ENCODE measurements at regions not wholly inside any gene's neighbourhood (a gene's known extent, or its start where the extent isn't known, plus 50 kb on each side); places are given as distances from the start of the nearest gene placed in this dataset.
"Not testable (repeated sequence)": the region's sequence is repeated elsewhere in the genome, so short reads cannot be mapped to it uniquely, and the experiment has no call there.

DNA sequence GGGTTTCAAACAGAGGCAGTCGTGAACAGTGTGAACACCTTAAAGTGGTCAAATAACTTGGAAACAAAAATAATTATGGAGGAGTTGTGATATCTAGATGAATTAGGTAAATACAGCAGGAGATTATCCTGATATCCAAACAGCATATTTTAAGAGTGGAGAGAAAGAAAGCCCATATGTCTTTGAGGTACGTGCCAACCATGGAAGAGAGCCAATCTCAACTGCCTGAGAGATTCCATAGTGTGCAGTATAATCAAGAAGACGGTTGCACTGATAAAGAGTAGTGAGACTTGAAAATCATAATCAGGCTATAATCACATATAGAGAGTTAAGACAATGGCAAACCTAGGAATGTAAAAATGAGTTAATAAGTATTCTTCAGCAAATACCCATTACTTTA lies 472.8 kb upstream of the SLITRK5 start:
- DNase-seq (ENCODE audit: low spot score) = peak; percentile 10

DNA sequence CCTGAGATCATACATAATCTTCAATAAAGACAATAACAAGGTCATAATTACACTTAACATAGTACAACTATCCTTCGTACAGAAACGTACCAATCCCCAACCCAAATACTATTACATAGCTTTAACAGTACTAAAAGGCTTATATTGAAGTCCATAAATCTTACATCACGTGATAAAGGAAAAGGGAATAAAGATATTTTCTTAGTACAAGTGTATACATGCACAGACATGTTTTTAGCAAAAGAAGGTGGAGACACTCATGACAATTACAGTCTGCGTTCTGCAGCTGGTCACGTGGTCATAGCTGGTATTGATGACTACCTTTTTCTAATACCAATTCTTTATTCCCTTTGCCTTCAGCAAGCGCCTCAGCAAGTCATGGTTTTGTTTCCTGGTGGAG lies 464.5 kb upstream of the SLITRK5 start:
- DNase-seq (ENCODE audit: low spot score) = no peak

DNA sequence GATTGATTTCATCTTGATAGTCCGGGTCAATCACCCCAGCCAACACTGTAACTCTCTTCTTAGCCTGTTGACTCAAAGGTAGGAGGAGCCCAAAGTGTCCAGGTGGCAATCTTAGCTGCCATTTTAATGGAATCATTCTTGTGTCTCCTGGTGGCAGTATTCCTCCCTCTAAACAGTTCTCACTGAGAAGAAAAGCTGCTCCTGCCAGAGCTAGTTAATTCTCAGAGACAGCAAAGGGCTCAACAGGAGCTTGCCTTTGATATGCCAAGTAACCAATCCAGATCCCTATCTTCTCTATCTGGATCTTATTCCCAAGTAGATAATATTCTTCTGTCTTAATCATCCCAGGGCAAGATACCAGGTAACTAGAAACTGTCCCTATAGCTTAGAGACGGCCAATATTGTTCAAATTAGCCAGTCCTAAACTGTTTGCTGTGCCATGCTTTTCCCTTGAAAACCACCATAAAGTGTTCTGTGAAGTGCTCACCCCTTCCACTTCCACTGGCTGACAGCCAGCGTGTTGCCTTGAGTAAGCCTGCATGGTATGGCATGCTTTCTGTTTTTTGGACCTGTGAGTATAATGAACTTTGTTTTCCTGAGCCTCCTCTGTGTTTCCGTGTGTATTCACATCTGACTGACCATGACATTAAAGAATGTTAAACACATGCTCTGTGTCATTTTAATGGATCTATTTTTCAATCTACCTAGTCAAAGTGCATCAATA lies 463.7 kb upstream of the SLITRK5 start:
- DNase-seq (ENCODE audit: low spot score) = no peak

DNA sequence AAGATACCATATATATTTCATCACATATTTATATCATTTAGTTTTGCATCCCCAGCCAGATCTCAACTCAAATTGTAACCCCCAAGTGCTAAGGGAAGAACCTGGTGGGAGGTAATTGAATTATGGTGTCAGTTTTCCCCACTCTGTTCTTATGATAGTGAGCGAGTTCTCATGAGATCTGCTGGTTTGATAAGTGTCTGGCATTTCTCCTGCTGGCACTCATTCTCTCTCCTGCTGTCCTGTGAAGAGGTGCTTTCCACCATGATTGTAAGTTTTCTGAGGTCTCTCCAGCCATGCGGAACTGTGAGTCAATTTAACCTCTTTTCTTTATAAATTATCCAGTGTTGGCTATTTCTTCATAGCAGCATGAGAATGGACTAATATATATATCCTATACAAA lies 462.5 kb upstream of the SLITRK5 start:
- DNase-seq (ENCODE audit: low spot score) = no peak

DNA sequence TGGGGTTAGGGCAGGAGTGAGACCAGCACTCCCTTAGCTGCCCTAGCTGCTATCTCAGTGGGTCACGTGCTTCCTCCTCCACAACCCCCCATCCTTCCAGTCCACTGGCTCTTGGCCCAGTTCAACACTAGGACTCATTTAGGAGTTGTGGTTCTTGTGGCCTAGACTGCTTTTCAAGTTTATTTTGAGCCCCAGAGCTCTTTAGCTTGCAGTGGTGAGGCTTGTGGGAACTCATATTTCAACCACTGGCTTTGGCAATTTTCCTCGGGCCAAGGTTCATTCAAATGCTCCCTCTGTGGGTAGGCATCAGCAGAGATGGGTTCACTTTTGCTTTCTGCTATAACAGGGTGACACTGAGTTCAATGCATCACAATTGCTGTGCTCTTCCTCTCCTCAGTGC lies 436.2 kb upstream of the SLITRK5 start:
- no peak for DNase-seq (ENCODE audit: low spot score)

DNA sequence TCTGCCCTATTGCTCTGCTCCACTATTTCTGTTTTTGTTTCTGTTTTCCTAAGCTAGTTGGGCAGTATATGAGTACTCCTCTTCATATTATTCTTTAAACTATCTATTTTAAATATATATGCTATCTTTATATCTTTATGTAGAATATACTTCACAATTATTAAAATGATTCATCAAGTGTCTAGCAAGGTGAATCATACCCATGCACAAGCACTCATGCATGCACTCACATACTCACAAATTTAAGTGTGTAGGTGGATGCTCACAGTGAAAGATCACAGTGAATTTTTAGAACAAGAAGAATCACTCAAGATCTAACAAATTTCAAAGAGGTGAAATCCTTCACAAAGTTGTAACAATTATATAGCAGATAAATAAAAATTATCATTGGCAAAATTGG lies 435.6 kb upstream of the SLITRK5 start:
- DNase-seq (ENCODE audit: low spot score) = no peak

DNA sequence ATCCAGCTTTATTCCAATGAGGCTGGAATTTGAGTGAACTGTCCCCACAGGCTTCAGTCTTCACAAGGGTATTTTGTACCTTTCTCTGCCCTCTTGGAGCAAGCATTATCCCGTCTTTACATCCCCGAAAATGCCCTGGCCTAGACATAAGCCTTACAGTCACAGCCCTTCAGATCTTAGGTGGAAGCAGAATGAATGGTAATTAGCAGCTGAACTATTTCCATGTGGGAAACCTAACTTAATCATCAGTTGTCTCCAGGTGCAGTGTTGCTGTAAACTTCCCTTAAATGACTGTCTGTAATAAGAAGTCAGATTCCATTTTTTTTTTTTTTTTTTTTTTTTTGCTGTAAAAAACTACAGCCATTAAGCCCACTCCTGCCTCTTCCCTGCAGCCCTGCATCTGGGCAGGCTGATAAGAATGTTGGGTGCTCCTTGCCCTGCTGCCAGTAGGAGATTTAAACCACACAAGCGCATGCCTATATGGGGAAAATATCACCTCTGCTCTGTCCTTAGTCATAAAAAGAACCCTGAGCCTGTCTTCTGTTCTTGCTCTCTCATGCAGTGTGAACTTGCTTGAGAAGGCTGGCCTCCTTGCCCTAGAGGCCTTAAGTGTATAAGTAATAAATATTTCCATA lies 426.8 kb upstream of the SLITRK5 start:
- DNase-seq (ENCODE audit: low spot score) = peak; percentile 28

DNA sequence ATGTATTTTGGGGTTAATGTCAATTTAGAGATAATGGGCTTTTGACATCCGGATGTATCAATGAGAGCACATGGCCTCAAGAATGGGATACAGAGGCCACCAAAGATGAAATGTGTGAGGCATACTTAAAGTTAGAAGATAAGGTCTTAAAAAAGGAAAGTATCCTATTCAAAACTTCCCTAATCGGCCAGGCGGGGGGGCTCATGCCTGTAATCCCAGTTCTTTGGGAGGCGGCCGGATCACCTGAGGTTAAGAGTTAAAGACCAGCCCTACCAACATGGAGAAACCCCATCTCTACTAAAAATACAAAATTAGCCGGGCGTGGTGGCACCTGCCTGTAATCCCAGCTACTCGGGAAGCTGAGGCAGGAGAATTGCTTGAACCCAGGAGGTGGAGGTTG lies 421.3 kb upstream of the SLITRK5 start:
- not testable (repeated sequence) for DNase-seq (ENCODE audit: low spot score)

DNA sequence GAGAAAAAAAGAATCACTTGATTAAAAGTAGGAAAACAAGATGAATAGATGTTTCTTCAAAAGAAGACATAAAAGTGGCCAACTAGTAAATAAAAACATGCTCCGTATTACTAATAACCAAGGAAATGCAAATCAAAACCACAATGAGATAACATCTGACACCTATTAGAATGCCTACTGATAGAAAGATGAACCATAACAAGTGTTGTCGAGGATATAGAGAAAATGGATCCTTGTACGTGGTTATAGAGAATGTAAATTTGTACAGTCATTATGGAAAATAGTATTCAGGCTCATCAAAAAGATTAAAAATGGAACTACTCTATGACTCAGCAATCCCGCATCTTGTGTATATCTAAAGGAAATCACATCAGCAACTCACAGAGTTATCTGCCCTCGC lies 415.8 kb upstream of the SLITRK5 start:
- DNase-seq (ENCODE audit: low spot score) = no peak

DNA sequence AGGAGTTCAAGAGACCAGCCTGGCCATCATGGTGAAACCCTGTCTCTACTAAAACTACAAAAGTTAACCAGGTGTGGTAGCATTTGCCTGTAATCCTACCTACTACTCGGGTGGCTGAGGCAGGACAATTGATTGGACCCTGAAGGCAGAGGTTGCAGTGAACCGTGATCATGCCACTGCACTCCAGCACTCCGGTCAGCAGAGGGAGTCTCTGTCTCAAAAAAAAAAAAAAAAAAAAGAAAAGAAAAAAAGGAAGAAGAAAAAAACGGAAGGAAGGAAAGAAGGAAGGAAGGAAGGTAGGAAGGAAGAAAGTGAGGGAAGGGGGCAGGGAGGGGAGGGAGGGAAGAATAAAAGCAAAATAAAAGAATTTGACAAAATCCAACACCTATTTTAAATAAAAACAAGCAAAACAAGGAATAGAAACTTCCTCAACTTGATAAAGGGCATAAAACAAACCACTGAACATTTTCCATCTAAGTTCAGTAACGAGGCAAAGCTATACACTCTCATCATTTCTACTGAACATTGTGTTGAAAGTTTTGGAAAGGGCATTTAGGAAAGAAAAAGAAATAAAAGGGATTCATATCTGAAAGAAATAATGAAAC lies 411.6 kb upstream of the SLITRK5 start:
- DNase-seq (ENCODE audit: low spot score) = no peak

DNA sequence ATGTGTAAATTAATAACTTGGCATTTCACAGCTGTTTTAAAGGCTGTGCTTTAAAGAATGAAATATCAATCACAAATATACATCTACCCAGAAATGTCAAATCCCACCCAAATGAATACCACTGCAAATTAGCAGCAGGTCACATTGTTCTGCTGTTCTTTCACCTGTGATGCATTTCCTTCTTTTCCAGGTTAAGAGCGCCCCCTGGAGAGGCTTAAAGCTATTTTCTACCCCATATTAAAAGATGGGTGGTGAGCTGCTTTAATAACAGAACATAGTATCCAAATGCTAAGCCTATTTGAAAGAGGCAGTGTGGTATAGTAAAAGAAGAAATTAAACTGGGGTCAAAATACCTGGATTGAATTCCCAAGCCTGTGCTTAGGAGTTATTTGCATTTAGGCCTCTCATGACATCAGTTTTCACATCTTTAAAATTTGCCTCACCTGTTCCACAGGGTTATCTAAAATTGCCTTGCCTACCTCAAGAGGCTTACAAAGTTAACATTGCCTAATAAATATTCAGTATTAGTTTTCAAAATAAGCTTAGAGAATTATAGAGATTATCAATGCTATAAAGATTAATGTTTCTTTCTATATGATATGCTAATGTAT lies 396.9 kb upstream of the SLITRK5 start:
- DNase-seq (ENCODE audit: low spot score) = peak; percentile 52

DNA sequence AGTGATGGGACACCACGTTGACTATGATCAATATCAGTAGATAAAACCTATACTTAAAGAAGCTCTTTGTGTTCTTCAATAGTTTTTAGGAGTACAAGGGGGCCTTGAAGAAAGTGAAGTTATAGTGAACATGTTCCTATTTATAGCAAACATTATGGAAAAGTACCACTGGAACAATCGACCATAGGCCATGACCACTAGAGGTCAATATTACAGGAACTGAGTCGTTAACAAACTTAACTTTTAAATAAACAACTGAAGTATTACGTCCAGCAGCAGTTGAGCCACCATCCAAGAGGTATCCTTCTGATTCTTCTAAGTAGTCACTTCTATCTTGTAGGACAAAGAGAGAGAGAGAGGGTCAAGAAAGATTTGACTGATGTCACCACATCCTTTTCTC lies 391.0 kb upstream of the SLITRK5 start:
- no peak for DNase-seq (ENCODE audit: low spot score)

DNA sequence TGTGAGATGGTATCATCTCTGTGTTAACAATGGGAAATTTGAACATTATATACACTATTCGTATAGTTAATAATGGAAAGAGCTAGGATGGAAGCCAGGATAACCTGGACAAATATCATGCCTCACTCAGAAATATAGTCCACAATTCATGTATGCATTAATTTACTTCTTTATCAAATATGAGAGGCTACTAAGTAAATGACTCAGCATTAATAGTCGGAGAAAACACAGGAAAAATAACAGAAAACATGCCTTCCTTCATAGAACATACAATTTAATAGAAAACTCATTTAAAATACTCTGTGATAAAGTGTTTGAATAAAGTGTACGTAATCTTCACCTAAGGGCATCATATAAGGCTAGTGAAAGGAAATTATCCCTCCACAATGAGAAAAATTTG lies 383.4 kb upstream of the SLITRK5 start:
- DNase-seq (ENCODE audit: low spot score) = no peak

DNA sequence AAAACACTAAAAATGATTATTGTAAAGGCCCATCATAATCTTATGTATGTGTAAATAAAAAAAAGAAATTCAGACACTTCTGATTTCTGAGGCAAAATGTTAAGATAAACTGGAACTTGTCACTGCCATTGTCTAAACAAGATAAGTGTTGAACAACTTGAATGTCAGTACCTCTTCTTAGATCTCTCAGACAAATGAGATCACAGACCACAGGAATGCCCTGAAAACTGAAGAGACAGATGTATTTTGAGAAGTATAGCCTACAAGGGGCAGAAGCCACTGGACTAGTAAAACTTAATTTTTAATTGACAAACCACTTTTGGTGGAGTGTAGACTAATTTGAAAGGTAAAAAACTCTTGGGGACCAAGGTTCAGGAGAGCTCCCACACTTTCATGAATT lies 375.5 kb upstream of the SLITRK5 start:
- DNase-seq (ENCODE audit: low spot score) = no peak

DNA sequence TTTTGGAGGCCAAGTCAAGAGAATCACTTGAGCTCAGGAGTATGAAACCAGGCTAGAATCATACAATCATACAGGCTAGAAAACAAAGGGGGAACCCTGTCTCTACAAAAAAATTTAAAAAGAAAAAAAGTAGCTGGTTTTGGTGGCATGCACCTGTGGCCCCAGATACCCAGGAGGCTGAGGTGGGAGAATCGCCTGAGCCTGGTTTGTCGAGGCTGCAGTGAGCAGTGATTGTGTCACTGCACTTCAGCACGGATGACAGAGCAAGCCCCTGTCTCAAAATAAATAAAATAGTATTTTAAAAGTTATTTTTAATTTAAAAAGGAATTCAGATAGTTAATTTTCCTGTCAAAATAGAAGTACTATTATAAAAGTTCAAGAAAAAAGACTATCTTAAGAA lies 369.1 kb upstream of the SLITRK5 start:
- no peak for DNase-seq (ENCODE audit: low spot score)

DNA sequence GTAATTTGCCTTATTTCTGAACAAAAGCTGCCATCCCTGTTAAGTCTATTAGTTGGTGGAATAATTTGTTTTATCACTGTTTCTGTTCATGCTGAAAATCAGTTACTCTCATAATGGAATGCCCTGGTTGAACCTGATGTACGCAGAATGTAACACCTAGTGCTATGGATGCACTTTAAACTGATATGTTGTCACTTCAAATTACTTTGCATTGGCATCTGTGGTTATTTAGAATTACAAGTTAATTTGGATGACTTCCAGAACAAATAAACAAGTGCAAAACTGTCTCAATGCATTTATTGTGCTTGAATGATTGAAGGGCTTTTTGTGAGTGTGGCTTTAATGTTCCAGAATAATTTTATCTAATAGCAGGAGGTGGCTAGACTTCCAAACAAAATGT lies 368.2 kb upstream of the SLITRK5 start:
- DNase-seq (ENCODE audit: low spot score) = no peak

DNA sequence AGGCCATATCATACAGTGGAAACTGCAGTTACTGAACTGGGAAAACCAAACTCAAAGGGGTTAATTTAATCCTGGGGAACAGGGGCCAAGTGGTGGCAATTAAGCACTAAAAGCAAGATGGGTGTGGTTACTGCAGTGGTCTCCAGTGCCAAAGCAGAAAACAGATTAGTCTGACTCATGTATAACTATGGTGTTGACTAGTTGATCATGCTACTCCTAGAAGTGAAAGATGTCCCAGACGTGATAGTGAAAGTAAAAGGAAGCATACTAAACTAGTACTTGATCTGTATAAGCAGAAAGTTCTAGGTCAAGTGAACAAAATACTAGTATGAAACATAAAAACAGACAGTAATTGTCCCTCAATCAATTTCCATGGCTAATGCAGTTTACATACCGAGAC lies 360.0 kb upstream of the SLITRK5 start:
- DNase-seq (ENCODE audit: low spot score) = no peak

DNA sequence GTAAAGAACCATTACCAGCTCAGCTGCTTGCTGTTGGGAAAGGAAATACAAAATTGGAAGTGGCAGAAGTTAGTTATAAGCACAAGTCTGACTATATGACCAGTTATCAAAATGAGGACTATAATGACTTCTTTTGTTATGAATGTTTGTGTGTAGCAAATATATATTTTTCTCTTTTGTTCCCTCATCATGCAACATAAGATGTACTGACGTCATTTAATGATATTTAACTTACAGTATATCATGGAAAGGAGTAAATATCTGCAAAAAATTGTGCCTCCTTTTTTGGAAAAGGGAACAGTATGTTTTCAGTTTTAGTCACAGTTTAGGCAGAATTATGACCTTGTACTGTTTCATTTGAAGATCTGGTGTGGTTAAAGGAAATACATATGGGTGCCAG lies 356.3 kb upstream of the SLITRK5 start:
- no peak for DNase-seq (ENCODE audit: low spot score)

DNA sequence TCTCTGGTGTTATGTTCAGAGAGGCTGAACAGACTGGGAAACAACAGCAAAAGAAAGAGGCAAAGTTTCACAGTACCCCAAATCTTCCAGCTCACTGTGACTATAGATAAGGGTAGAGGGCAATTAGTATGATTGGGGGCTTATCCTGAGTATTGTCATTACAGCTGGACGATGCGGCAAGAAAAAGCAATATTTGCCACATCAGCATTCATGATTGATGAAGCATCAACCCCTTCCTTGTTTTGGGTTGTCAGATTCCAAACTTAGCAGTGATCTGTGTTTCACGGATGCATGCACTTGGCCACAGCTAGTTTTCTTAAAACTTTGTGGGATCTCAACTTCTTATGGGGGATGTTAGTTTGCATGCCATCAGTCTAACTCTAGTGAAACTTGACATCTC lies 348.8 kb upstream of the SLITRK5 start:
- no peak for DNase-seq (ENCODE audit: low spot score)

DNA sequence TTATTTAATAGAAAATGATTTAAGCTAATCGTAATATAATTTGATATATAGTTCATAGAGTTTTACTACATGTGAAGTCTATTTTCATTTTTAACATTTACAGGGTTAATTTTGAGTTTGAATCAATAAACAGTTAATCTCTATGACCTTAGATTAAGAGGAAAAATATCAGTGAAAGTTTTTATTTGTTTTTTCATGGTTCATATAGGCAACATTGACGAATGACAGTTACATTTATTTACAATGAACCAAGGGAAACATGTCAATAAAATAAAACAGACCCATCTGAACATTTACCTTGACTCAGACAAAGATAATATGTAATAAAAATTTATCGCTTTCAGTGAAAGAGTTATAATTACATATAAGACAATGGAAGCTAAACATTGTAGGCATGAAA lies 346.6 kb upstream of the SLITRK5 start:
- no peak for DNase-seq (ENCODE audit: low spot score)

DNA sequence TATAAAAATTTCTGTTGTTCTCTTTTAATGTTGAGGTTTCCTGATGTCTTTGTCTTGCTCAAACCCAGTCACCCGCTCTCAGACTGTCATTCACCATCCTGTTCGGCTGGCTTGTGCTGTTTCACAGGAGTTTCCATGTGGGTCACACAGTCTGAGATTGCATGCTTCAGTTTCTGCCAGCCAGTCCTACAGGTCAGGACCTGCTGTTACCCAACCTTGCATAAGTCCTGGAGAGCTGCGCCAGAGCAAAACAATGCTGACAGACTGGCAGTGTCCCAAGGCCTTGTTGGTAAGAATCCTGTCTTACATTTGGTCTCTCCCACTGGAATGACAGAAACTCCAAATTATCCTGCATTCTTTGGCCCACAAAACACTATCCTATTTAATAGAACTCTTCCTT lies 340.0 kb upstream of the SLITRK5 start:
- peak; percentile 29 for DNase-seq (ENCODE audit: low spot score)

DNA sequence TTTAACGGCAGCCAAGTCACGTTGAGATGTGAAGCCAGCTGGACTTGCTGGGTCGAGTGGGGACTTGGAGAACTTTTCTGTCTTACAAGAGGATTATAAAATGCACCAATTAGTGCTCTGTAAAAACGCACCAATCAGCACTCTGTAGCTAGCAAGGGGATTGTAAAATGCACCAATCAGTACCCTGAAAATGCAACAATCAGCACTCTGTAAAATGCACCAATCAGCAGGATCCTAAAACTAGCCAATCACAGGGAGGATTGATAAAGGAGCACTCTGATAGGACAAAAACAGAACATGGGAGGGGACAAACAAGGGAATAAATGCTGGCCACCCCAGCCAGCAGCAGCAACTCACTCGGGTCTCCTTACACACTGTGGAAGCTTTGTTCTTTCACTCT lies 337.6 kb upstream of the SLITRK5 start:
- no peak for DNase-seq (ENCODE audit: low spot score)

DNA sequence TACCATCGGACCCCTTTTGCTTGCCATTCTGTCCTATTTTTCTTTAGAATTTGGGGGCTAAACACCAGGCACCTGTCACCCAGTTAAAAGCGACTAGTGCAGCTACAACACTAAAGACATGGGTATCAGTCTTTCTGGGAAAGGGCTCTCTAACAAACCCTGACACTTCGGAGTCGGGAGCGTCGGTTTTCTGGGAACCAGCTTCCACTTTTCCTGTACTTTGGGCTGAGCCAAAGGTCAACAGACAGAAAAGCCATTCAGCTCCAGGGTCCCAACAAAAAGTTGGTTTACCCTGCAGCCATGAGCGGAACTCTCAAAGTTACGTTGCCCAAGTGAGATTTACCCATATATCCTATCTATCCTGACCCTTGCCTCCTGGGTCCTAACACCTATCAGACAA lies 337.0 kb upstream of the SLITRK5 start:
- DNase-seq (ENCODE audit: low spot score) = no peak
